ENCODE measurements at regions not wholly inside any gene's neighbourhood (a gene's known extent, or its start where the extent isn't known, plus 50 kb on each side); places are given as distances from the start of the nearest gene placed in this dataset.
"Not testable (repeated sequence)": the region's sequence is repeated elsewhere in the genome, so short reads cannot be mapped to it uniquely, and the experiment has no call there.

DNA sequence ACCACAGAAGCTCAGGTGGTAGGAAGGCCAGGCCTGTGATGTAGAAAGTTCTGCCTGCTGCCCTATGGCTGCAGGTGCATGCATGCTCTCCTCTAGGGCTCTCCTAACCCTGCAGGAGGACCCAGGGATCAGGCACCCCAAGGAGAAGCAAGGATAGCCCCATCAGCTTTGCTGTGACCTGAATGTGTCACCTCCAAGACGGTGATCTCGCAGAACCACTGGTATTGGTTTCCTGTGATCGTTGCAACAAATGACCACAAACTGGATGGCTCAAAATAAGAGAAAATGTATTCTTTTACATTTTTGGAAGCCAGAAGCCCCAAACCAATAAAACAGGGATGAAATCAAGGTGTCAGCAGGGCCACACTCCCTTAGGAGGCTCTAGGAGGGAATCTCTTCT is 327.3 kb downstream of the BCL11A start:
- no peaks in the 10 kb centered on the region for H3K9me3 Mint-ChIP-seq
- no peak for ATAC-seq
- no peaks in the 10 kb centered on the region for H3K4me1 Mint-ChIP-seq
- H3K4me3 Mint-ChIP-seq: no peak overlapping the region
- H3K27ac Mint-ChIP-seq: no peak overlapping the region
- no peak for DNase-seq (ENCODE audit: low spot score in 2 of 2)
- H3K36me3 Mint-ChIP-seq: no peaks in the 10 kb centered on the region

- Mint-ChIP-seq H3K9me3 (no peaks in the 10 kb centered on the region), H3K36me3 (no peaks in the 10 kb centered on the region), H3K4me3 (no peak overlapping the region), H3K4me1 (no peaks in the 10 kb centered on the region), H3K27ac (no peak overlapping the region)
- DNase-seq (ENCODE audit: low spot score in 2 of 2) (no peak), ATAC-seq (no peak)
Measured at GRCh38 chr2:60223859-60224258, 329.6 kb downstream of the BCL11A start.

- Mint-ChIP-seq H3K4me1 (no peaks in the 10 kb centered on the region), H3K36me3 (no peaks in the 10 kb centered on the region)
Measured at GRCh38 chr2:60221098-60221497, 332.4 kb downstream of the BCL11A start.

DNA sequence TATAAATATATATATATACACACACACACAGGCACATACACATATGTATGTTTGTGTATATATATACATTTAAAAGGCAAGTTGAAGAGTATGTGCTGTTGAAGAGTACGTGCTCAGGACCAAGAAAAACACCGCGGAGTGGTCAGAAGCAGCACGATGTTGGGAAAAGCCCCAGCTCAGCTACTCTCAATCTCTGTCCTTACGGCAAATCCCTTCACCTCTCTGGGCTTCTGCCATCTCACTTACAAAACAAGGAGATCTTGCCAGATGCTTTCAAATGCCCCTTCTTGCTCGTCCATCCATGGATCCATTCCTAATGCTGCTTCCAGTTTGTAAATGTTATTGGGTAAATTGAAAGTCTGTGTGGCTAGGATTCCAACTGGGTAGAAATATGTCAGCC is 333.9 kb downstream of the BCL11A start:
- Mint-ChIP-seq H3K27ac (no peak overlapping the region), H3K4me3 (no peak overlapping the region), H3K36me3 (no peaks in the 10 kb centered on the region), H3K4me1 (no peaks in the 10 kb centered on the region), H3K9me3 (no peaks in the 10 kb centered on the region)
- ATAC-seq (no peak), DNase-seq (ENCODE audit: low spot score in 2 of 2) (no peak)

More at GRCh38 chr2:60221098-60221497, 332.4 kb downstream of the BCL11A start:
- no peak overlapping the region for H3K4me3 Mint-ChIP-seq
- ATAC-seq (no peak), DNase-seq (ENCODE audit: low spot score in 2 of 2) (no peak)
- H3K27ac Mint-ChIP-seq: no peak overlapping the region
- no peaks in the 10 kb centered on the region for H3K9me3 Mint-ChIP-seq

GRCh38 chr2:60216452-60216995 is 336.9 kb downstream of the BCL11A start:
- no peaks in the 10 kb centered on the region for H3K4me1 Mint-ChIP-seq
- H3K4me3 Mint-ChIP-seq: no peak overlapping the region
- DNase-seq (ENCODE audit: low spot score in 2 of 2): no peak
- no peak overlapping the region for H3K27ac Mint-ChIP-seq
- no peaks in the 10 kb centered on the region for H3K9me3 Mint-ChIP-seq
- ATAC-seq: no peak
- H3K36me3 Mint-ChIP-seq: no peaks in the 10 kb centered on the region

- no peak overlapping the region for H3K4me3 Mint-ChIP-seq
- ATAC-seq (no peak), DNase-seq (ENCODE audit: low spot score in 2 of 2) (no peak)
- H3K9me3 Mint-ChIP-seq: no peaks in the 10 kb centered on the region
- no peak overlapping the region for H3K27ac Mint-ChIP-seq
- no peaks in the 10 kb centered on the region for H3K36me3 Mint-ChIP-seq
- no peaks in the 10 kb centered on the region for H3K4me1 Mint-ChIP-seq
Measured at GRCh38 chr2:60215386-60215901, 338.0 kb downstream of the BCL11A start.

DNA sequence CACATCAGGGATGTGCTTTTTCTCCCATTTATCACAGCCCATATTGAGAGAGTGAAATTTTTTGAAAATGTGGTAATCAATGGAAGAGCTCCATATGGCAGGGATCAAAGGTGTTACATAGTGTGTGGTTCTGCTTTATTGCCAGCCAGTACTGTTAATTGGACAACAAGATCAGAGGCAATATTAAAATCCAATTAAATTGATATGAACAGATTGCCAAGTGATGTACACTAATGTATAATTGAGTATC is 338.9 kb downstream of the BCL11A start:
- no peak for ATAC-seq
- Mint-ChIP-seq H3K4me1 (no peaks in the 10 kb centered on the region), H3K27ac (no peak overlapping the region), H3K4me3 (no peak overlapping the region), H3K9me3 (no peaks in the 10 kb centered on the region), H3K36me3 (no peaks in the 10 kb centered on the region)
- no peak for DNase-seq (ENCODE audit: low spot score in 2 of 2)

GRCh38 chr2:60213865-60214625 is 339.4 kb downstream of the BCL11A start:
- ATAC-seq (no peak), DNase-seq (ENCODE audit: low spot score in 2 of 2) (no peak)
- no peak overlapping the region for H3K4me3 Mint-ChIP-seq
- H3K27ac Mint-ChIP-seq: no peak overlapping the region
- no peaks in the 10 kb centered on the region for H3K9me3 Mint-ChIP-seq
- H3K4me1 Mint-ChIP-seq: no peaks in the 10 kb centered on the region
- H3K36me3 Mint-ChIP-seq: no peaks in the 10 kb centered on the region

DNA sequence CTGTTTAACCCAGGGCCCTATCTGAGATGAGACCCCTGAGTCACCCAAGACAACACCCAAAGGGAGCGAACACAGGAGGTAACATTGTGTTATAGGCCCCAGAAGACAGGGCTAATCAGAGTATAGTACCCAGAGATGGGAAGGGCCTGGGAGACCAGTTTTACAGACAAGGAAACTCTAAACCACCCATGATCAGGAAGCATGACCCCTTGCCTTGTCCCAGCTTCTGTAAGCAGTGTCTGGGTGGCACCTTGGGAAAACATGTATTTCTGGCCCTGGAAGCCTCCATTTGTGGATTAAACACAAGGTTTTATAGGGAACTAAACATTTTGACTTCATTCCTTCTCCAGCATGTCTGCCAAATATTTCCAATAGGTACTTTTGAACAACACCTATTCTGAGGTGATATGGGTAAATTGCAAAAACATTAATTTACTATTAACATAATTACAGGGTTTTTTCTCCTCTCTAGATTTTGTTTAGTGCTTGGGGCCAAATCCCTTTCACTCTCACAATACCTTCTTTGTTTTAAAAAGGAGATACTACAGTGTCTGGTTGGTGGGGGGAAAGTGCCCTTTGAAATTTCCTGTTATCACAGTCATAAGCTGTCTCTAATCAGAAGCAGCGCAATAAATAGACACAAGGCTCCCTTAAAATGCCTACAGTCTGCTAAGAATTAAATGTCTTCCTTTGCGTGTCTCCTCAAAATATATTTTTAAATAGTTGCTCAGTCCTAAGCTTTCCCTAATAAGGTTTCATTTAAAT is 341.1 kb downstream of the BCL11A start:
- DNase-seq (ENCODE audit: low spot score in 2 of 2) (no peak), ATAC-seq (no peak)
- no peaks in the 10 kb centered on the region for H3K4me1 Mint-ChIP-seq
- no peak overlapping the region for H3K27ac Mint-ChIP-seq
- no peak overlapping the region for H3K4me3 Mint-ChIP-seq
- no peaks in the 10 kb centered on the region for H3K9me3 Mint-ChIP-seq
- H3K36me3 Mint-ChIP-seq: no peaks in the 10 kb centered on the region

GRCh38 chr2:60189006-60189405 is 364.4 kb downstream of the BCL11A start:
- ATAC-seq; DNase-seq (ENCODE audit: low spot score in 2 of 2); H3K36me3 Mint-ChIP-seq; H3K4me1 Mint-ChIP-seq; H3K27ac Mint-ChIP-seq; H3K4me3 Mint-ChIP-seq: not testable (repeated sequence)
- peaks cover 18% of the 10 kb centered on the region for H3K9me3 Mint-ChIP-seq

DNA sequence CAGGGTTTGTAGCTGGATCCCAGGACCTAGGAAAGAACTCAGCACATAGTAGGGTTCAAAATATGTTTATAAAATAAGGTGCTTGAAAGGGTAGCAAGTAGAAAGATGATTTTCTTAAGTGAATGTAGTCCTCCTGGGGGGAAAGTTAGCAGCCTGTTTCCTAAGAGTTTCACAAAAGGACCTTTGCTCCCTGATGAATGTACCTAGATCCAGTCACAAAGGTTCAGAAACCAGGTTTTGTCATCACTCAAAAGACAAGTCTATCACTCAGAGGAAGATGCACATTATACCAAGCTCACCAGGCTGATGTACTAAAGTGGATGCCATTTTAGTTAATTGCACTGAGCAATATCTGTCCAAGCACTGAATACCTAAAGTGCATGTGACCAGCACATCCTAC is 378.2 kb downstream of the BCL11A start:
- Mint-ChIP-seq H3K9me3 (no peaks in the 10 kb centered on the region), H3K27ac (no peak overlapping the region), H3K4me1 (no peaks in the 10 kb centered on the region), H3K36me3 (no peaks in the 10 kb centered on the region), H3K4me3 (no peak overlapping the region)
- ATAC-seq (no peak), DNase-seq (ENCODE audit: low spot score in 2 of 2) (no peak)

GRCh38 chr2:60174146-60174545 is 379.3 kb downstream of the BCL11A start:
- DNase-seq (ENCODE audit: low spot score in 2 of 2) (no peak), ATAC-seq (no peak)
- no peaks in the 10 kb centered on the region for H3K9me3 Mint-ChIP-seq
- no peaks in the 10 kb centered on the region for H3K36me3 Mint-ChIP-seq
- no peak overlapping the region for H3K4me3 Mint-ChIP-seq
- H3K27ac Mint-ChIP-seq: no peak overlapping the region
- H3K4me1 Mint-ChIP-seq: no peaks in the 10 kb centered on the region

DNA sequence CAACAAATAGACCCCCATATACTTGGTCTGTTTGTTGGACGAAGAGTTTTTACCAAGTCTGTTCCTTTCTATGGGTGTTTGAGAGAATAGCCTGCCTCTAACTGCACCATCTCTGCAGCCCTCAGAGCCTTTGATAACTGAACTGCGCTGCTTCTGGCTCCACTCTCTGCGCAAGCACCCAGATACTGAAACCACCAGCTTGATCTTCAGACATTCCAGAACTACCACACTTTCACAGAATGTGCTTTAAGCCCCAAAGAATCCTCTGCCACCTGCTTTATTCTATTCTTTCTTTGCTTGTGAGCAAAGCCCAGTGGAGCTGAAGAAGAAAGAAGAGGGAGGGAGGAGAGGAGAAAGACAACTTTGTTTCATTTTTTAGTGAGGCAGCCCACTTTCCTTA is 380.7 kb downstream of the BCL11A start:
- ATAC-seq: no peak
- Mint-ChIP-seq H3K36me3 (no peaks in the 10 kb centered on the region), H3K4me1 (no peaks in the 10 kb centered on the region), H3K4me3 (no peak overlapping the region), H3K9me3 (no peaks in the 10 kb centered on the region), H3K27ac (no peak overlapping the region)
- no peak for DNase-seq (ENCODE audit: low spot score in 2 of 2)

DNA sequence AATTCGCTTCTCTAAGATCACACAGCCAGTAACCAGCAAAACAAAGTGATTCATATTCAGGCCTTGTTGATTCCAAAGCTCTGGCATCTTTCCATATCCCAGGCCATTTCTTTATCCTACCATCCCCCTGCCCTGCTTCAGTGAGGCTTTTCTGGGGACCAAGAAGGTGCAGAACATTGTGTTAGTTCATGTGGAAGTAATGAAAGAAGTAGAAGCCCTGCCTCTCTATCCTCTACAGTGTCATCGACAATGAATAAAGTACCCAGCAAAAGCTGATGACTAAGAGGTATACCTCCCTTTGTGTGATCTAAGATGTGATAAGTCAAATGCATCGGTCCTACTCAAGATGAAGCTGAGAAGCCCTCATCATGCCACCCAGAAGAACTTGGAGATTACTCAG is 383.2 kb downstream of the BCL11A start:
- H3K27ac Mint-ChIP-seq: no peak overlapping the region
- no peaks in the 10 kb centered on the region for H3K9me3 Mint-ChIP-seq
- no peaks in the 10 kb centered on the region for H3K4me1 Mint-ChIP-seq
- DNase-seq (ENCODE audit: low spot score in 2 of 2) (no peak), ATAC-seq (no peak)
- H3K4me3 Mint-ChIP-seq: no peak overlapping the region
- no peaks in the 10 kb centered on the region for H3K36me3 Mint-ChIP-seq

DNA sequence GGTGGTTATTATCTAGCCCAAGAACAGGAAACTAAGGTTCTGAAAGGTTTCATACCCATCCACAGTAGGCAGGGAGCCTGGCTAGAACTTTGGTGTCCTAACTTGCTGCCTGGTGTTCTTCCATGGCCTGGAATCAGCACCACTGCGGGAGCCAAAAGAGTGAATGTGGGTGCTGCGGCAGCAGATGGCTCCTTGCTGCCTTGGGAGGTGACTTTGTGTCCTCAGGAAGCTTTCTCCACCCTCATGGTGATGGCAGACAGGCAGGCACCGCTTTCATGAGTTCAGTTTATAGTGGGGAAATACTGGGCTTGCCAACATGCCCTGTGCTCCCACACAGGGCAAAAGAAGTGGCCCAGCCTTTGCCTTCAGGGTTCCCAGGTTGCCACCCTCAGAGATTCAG is 385.2 kb downstream of the BCL11A start:
- no peak for DNase-seq (ENCODE audit: low spot score in 2 of 2)
- Mint-ChIP-seq H3K4me1 (no peaks in the 10 kb centered on the region), H3K9me3 (no peaks in the 10 kb centered on the region), H3K4me3 (no peak overlapping the region), H3K36me3 (no peaks in the 10 kb centered on the region), H3K27ac (no peak overlapping the region)
- no peak for ATAC-seq

GRCh38 chr2:60167089-60167488 is 386.4 kb downstream of the BCL11A start:
- Mint-ChIP-seq H3K4me3 (no peak overlapping the region), H3K27ac (no peak overlapping the region), H3K9me3 (no peaks in the 10 kb centered on the region), H3K36me3 (no peaks in the 10 kb centered on the region), H3K4me1 (no peaks in the 10 kb centered on the region)
- no peak for DNase-seq (ENCODE audit: low spot score in 2 of 2)
- ATAC-seq: no peak
